ENCODE measurements at regions not wholly inside any gene's neighbourhood (a gene's known extent, or its start where the extent isn't known, plus 50 kb on each side); places are given as distances from the start of the nearest gene placed in this dataset.
"Not testable (repeated sequence)": the region's sequence is repeated elsewhere in the genome, so short reads cannot be mapped to it uniquely, and the experiment has no call there.

DNA sequence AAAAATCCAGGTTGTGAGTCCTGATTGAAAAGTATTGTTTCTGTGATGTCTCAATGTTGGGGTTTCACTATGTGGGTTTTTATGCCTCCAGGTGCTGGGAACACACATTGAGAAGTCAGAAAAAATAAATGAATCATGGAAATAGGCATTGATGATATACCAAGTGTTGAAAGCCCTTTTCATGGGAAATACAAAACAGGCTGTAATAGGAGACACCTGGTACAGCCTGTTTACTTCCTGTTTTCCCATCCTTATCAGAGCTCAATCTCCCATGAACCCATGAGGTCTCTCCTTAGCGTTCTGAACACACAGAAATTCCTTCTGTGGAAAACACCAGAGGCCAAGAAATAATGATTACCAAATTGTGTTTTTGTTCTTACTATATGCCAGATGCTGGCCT lies 106.3 kb upstream of the BOD1L1 start:
- peak; percentile 2 for DNase-seq
- in situ Hi-C loops (cut with MboI; ENCODE audit: low pct_unique_long_range_greater_than_20kb, low sequenced_read_pairs): no loop called here

- DNase-seq: no peak
- in situ Hi-C loops (cut with MboI; ENCODE audit: low pct_unique_long_range_greater_than_20kb, low sequenced_read_pairs): no loop called here
Observed at GRCh38 chr4:13750594-13750993, 123.1 kb upstream of the BOD1L1 start.

DNA sequence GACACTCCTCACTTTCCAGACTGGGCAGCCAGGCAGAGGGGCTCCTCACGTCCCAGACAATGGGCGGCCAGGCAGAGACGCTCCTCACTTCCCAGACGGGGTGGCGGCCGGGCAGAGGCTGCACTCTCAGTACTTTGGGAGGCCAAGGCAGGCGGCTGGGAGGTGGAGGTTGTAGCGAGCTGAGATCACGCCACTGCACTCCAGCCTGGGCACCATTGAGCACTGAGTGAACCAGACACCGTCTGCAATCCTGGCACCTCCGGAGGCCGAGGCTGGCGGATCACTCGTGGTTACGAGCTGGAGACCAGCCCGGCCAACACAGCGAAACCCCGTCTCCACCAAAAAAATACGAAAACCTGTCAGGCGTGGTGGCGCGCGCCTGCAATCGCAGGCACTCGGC lies 134.1 kb upstream of the BOD1L1 start:
- DNase-seq; in situ Hi-C loops (cut with MboI; ENCODE audit: low pct_unique_long_range_greater_than_20kb, low sequenced_read_pairs): not testable (repeated sequence)

DNA sequence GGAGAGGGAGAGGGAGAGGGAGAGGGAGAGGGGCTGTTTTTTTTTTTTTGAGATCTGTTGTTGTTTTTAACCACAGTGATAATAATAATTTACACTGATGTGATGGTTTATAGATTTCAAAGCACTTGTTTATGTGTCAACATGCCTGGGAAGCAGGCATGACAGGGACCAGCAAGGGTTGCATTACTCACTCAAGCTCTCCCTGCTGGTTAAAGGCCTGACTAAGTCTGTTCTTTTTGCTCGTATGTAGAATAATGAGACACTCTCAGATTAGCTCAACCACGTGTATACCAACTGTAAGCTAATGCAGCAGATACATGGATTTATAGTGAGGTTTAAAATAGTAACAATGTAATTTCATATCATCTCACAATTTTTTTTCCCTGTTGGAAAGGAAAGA lies 134.6 kb upstream of the BOD1L1 start:
- in situ Hi-C loops (cut with MboI; ENCODE audit: low pct_unique_long_range_greater_than_20kb, low sequenced_read_pairs): no loop called here
- no peak for DNase-seq

- in situ Hi-C loops (cut with MboI; ENCODE audit: low pct_unique_long_range_greater_than_20kb, low sequenced_read_pairs): no loop called here
- no peak for DNase-seq
Observed at GRCh38 chr4:13763707-13764106, 136.2 kb upstream of the BOD1L1 start.

DNA sequence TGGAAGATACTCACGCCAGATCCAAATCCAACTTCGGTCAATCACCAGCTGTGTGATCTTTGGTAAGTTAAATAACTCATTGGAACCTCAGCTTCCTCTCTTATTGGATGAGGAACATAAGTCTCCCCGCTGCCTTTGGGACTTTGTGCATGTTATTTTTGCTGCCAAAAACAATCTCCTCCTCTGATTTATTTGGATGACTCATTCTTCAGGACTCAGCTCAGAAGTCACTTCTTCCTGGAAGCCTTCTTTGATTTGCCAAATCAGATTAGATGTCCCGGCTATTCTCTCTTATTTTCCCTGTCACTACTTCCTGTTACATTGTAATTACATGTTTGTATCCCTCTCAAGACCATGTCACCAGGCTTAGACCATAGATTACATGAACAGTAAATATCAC lies 138.0 kb upstream of the BOD1L1 start:
- DNase-seq: no peak
- in situ Hi-C loops (cut with MboI; ENCODE audit: low pct_unique_long_range_greater_than_20kb, low sequenced_read_pairs): no loop called here

- in situ Hi-C loops (cut with MboI; ENCODE audit: low pct_unique_long_range_greater_than_20kb, low sequenced_read_pairs): no loop called here
- no peak for DNase-seq
Observed at GRCh38 chr4:13766761-13767540, 139.4 kb upstream of the BOD1L1 start.

DNA sequence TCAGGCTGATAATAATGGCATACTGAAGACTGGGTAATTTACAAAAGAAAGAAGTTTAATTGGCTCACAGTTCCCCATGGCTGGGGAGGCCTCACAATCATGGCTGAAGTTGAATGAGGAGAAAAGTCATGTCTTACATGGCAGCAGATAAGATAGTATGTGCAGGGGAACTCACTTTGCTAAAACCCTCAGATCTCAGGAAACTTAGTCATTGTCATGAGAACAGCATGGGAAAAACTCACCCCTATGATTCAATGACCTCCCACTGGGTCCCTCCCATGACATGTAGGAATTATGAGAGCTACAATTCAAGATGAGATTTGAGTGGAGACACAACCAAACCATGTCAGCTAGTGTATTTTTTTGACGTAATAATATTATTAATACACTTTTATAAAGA lies 149.8 kb upstream of the BOD1L1 start:
- in situ Hi-C loops (cut with MboI; ENCODE audit: low pct_unique_long_range_greater_than_20kb, low sequenced_read_pairs): no loop called here

GRCh38 chr4:13778367-13778766 lies 150.8 kb upstream of the BOD1L1 start:
- no peak for DNase-seq
- in situ Hi-C loops (cut with MboI; ENCODE audit: low pct_unique_long_range_greater_than_20kb, low sequenced_read_pairs): no loop called here

More for the DNA sequence above, 149.8 kb upstream of the BOD1L1 start:
- no peak for DNase-seq

DNA sequence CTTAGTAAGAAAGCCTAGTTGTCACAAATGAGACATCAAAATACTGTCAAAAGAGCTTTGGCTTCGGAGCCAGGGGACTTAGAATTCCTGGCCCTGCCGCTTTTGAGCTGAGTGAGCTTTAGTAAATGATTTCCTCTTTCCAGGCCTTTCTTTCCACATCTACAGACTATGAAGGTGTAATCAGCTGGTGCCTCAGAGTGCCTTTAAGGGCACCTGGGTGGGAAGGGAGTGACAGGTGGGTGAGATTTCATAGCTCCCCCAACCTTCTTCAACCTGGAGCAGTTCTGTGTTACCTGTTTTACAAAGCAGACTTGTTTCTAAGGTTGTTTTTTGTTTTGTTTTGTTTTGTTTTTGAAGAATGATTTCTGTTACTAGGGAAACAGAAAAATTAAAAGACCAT lies 154.7 kb upstream of the BOD1L1 start:
- no peak for DNase-seq
- in situ Hi-C loops (cut with MboI; ENCODE audit: low pct_unique_long_range_greater_than_20kb, low sequenced_read_pairs): no loop called here

GRCh38 chr4:13783800-13784411 lies 156.4 kb upstream of the BOD1L1 start:
- in situ Hi-C loops (cut with MboI; ENCODE audit: low pct_unique_long_range_greater_than_20kb, low sequenced_read_pairs): no loop called here
- DNase-seq: no peak

- DNase-seq: no peak
Observed at GRCh38 chr4:13793020-13793710, 165.6 kb upstream of the BOD1L1 start.

DNA sequence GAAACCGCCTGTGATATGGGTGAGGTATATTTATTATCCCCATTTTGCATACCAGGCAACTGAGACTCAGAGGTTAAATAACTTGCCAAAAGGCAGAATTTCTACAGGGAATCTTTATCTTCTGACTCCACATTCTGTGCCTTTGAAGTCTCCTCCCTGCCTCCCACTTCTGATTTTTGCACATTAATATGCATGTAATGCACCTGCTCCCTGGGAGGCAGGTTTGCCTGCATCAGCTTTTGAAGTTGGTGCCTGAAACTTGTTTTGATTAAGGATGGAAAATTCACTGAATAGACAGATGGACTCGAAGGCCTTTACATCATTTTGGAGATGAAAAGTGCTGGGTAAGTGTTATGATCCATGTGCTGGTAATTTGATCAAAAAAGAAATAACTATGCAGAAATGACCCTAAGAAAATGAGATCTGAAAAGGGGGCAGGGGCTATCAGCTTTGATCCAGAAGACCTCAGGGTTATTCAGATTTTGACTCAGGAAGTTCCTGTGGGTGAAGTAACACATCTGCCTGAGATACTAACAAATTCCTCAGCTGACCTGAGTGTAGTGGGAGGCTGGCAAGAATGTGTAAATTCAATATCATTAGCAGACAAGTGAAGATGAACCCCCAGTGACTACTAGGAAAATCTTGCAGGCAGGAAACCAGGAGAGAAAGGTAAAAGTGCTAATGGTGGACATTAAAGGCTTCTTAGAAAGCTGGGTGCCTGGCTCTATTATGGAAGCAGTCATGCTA lies 167.5 kb upstream of the BOD1L1 start:
- DNase-seq: no peak
- in situ Hi-C loops (cut with MboI; ENCODE audit: low pct_unique_long_range_greater_than_20kb, low sequenced_read_pairs): no loop called here

More at GRCh38 chr4:13793020-13793710, 165.6 kb upstream of the BOD1L1 start:
- in situ Hi-C loops (cut with MboI; ENCODE audit: low pct_unique_long_range_greater_than_20kb, low sequenced_read_pairs): no loop called here

DNA sequence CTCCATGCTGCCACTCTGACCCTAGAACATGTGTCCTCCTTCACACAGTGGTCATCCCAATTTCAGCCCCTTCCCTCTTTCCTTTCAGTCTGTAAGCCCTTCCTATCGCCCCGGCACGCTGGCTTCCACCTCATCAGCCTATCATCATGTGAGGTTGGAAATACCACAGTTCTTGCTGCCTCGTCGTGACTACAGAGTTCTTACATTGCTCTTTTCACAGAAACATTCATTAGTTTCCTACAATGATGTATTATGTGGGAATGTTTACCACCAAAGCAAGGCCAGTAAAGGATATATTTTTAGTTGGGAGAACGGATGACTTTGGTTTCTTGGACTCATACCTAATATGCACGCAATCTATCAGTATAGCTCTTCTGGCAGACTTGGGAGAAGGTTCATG lies 169.5 kb upstream of the BOD1L1 start:
- in situ Hi-C loops (cut with MboI; ENCODE audit: low pct_unique_long_range_greater_than_20kb, low sequenced_read_pairs): no loop called here

DNA sequence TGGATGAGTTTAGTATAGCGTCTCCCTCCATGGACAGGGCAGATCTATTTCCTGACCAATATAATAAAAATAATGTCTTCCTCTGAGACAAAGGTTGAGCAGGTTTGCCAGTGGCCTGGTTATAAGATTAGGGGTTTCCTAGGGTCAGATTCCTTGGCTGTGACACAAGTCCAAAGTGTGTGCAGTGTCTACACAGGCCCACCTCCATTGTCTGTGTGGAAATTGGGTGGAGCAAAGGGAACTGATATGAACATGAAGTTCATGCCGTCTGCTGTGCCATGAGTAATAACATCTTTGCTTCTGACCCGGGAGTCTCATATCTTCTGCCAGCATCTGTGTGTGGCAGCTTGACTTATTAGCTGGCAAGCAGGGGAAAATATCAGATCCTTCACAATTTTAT lies 187.7 kb upstream of the BOD1L1 start:
- DNase-seq: no peak
- in situ Hi-C loops (cut with MboI; ENCODE audit: low pct_unique_long_range_greater_than_20kb, low sequenced_read_pairs): no loop called here

More for the DNA sequence above, 169.5 kb upstream of the BOD1L1 start:
- DNase-seq: no peak

DNA sequence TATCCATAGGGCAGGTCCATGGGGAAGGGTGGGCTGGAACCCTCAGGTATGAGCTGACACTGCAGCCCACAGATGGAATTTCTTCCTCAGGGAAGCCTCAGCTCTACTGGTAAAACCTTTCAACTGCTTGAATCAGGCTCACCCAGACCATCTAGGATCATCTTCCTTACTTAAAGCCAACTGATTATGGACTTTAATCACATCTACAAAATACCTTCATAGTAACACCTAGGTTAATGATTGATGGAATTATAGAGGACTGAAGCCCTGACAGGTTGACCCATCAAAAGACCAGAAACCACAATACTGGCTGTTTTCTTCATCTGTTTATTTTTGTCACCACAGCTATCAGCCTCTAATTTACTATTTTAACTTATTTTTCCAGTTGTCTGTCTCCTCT lies 188.9 kb upstream of the BOD1L1 start:
- in situ Hi-C loops (cut with MboI; ENCODE audit: low pct_unique_long_range_greater_than_20kb, low sequenced_read_pairs): no loop called here
- no peak for DNase-seq

DNA sequence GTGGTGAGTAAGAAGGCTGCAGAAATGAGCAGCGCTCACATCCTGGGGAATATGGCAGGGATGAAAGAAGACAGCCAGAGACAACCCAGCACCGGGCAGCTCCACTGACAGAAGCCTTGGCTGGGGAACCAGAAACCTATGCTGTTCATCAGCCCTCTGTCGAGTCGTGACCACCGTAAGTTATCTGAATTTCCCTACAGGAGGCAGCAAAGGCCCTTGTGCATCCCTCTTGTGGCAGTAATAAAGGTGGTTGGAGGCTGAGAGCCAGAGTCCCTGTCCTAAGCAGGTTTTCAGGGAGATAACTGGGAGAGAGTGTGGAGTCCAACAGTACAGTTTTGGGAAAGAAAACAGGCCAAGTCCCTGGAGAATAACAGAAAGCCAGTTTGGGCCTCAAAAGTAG lies 194.0 kb upstream of the BOD1L1 start:
- no peak for DNase-seq
- in situ Hi-C loops (cut with MboI; ENCODE audit: low pct_unique_long_range_greater_than_20kb, low sequenced_read_pairs): no loop called here

DNA sequence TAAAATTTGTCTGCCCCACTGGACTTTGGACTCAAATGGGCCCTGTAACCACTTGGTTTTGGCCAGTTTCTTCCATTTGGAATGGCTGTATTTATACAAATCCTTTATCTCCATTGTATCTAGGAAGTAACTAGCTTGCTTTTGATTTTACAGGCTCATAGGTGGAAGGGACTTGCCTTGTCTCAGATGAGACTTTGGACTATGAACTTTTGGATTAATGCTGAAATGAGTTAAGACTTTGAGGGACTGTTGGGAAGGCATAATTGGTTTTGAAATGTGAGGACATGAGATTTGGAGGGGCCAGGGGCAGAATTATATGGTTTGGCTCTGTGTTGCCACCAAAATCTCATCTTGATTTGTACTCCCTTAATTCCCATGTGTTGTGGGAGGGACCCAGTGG lies 198.3 kb upstream of the BOD1L1 start:
- in situ Hi-C loops (cut with MboI; ENCODE audit: low pct_unique_long_range_greater_than_20kb, low sequenced_read_pairs); DNase-seq: not testable (repeated sequence)

DNA sequence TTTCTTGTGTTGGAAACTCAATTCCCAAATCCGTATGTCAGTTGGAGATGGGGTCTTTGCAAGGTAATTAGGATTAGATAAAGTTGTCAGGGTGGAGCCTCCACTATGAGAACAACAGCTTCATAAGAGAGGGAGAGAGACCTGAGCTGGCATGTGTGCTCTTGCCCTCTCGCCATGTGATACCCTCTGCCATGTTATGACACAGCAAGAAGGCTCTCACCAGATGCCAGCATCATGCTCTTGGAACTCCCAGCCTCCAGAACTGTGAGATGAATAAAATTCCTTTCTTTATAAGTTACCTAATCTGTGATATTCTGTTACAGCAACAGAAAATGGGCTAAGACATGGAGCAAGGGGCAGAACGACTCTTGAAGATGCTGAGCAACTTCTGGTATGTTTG lies 201.9 kb upstream of the BOD1L1 start:
- in situ Hi-C loops (cut with MboI; ENCODE audit: low pct_unique_long_range_greater_than_20kb, low sequenced_read_pairs): no loop called here
- DNase-seq: no peak

- in situ Hi-C loops (cut with MboI; ENCODE audit: low pct_unique_long_range_greater_than_20kb, low sequenced_read_pairs): no loop called here
- no peak for DNase-seq
Observed at GRCh38 chr4:13830449-13830848, 202.9 kb upstream of the BOD1L1 start.

All from KBM-7 (cell line).